ENCODE measurements at regions not wholly inside any gene's neighbourhood (a gene's known extent, or its start where the extent isn't known, plus 50 kb on each side); places are given as distances from the start of the nearest gene placed in this dataset.

- no peak for DNase-seq
Observed at GRCh38 chr6:21478883-21479539, 114.5 kb upstream of the SOX4 start.

GRCh38 chr6:21486115-21486514 is 107.4 kb upstream of the SOX4 start:
- DNase-seq = no peak

GRCh38 chr6:21489826-21490225 is 103.7 kb upstream of the SOX4 start:
- no peak for DNase-seq

GRCh38 chr6:21491955-21492354 is 101.6 kb upstream of the SOX4 start:
- DNase-seq = no peak

GRCh38 chr6:21494505-21494904 is 99.0 kb upstream of the SOX4 start:
- no peak for DNase-seq

- peak; percentile 52 for DNase-seq
Observed at GRCh38 chr6:21496196-21496595, 97.4 kb upstream of the SOX4 start.

- DNase-seq = no peak
Observed at GRCh38 chr6:21496706-21497105, 96.8 kb upstream of the SOX4 start.

- DNase-seq = no peak
Observed at GRCh38 chr6:21500314-21501020, 93.1 kb upstream of the SOX4 start.

- DNase-seq = no peak
Observed at GRCh38 chr6:21501021-21501354, 92.6 kb upstream of the SOX4 start.

GRCh38 chr6:21501815-21502214 is 91.7 kb upstream of the SOX4 start:
- no peak for DNase-seq

- DNase-seq = no peak
Observed at GRCh38 chr6:21502682-21503081, 90.9 kb upstream of the SOX4 start.

- DNase-seq = no peak
Observed at GRCh38 chr6:21504790-21505189, 88.8 kb upstream of the SOX4 start.

- DNase-seq = no peak
Observed at GRCh38 chr6:21505574-21505990, 88.0 kb upstream of the SOX4 start.

- DNase-seq = no peak
Observed at GRCh38 chr6:21506126-21506525, 87.4 kb upstream of the SOX4 start.

- DNase-seq = no peak
Observed at GRCh38 chr6:21507811-21508210, 85.7 kb upstream of the SOX4 start.

GRCh38 chr6:21508753-21509152 is 84.8 kb upstream of the SOX4 start:
- DNase-seq = no peak

GRCh38 chr6:21511891-21512550 is 81.5 kb upstream of the SOX4 start:
- DNase-seq = no peak

- no peak for DNase-seq
Observed at GRCh38 chr6:21514288-21514687, 79.3 kb upstream of the SOX4 start.

GRCh38 chr6:21518317-21518716 is 75.2 kb upstream of the SOX4 start:
- DNase-seq = no peak

- no peak for DNase-seq
Observed at GRCh38 chr6:21519642-21520041, 73.9 kb upstream of the SOX4 start.

GRCh38 chr6:21521276-21521675 is 72.3 kb upstream of the SOX4 start:
- DNase-seq = no peak

- no peak for DNase-seq
Observed at GRCh38 chr6:21522143-21522747, 71.3 kb upstream of the SOX4 start.

GRCh38 chr6:21522797-21523456 is 70.6 kb upstream of the SOX4 start:
- no peak for DNase-seq

Measured in left hindlimb (tissue), 1 donor.